ENCODE measurements at regions not wholly inside any gene's neighbourhood (a gene's known extent, or its start where the extent isn't known, plus 50 kb on each side); places are given as distances from the start of the nearest gene placed in this dataset.

GRCh38 chr3:135752851-135753250 is 212.7 kb upstream of the PPP2R3A start:
- peaks cover 8% of the 10 kb centered on the region for H3K27me3 Mint-ChIP-seq (ENCODE audit: insufficient read depth)
- no peak for TF ChIP-seq CTCF (IDR thresholded peaks at IDR 0.05)
- DNase-seq: no peak
- H3K4me3 Mint-ChIP-seq: no peak overlapping the region
- no peaks in the 10 kb centered on the region for H3K36me3 Mint-ChIP-seq (ENCODE audit: low read depth)
- no peaks in the 10 kb centered on the region for H3K4me1 Mint-ChIP-seq (ENCODE audit: low read depth)
- no peak overlapping the region for H3K27ac Mint-ChIP-seq
- H3K9me3 Mint-ChIP-seq: peaks cover 4% of the 10 kb centered on the region; the same call in 1 of the 2 replicates

DNA sequence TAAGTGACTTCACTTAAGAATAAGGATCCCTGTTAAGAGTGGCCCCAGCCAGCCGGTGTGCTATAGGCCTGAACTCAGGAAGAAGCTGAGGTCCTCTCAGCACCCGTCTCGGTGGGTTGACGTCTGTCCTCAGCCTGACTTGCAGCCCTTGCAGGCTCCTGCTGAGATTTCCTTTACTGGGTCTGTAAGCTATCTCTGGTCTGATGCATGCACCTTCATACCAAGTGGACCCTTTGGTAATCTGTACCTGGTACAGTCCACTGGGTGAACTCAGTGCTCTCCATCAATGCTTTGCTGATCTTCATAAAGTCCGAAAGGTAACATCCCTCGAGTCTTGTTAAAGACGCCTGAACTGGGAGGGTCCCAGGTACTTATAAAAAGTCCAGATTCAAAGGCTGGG is 212.0 kb upstream of the PPP2R3A start:
- no peak overlapping the region for H3K4me3 Mint-ChIP-seq
- peaks cover 4% of the 10 kb centered on the region; the same call in 1 of the 2 replicates for H3K9me3 Mint-ChIP-seq
- no peak for DNase-seq
- H3K27me3 Mint-ChIP-seq (ENCODE audit: insufficient read depth): peaks cover 6% of the 10 kb centered on the region
- no peaks in the 10 kb centered on the region for H3K4me1 Mint-ChIP-seq (ENCODE audit: low read depth)
- no peaks in the 10 kb centered on the region for H3K36me3 Mint-ChIP-seq (ENCODE audit: low read depth)
- H3K27ac Mint-ChIP-seq: no peak overlapping the region
- TF ChIP-seq CTCF (IDR thresholded peaks at IDR 0.05): no peak

GRCh38 chr3:135755330-135756105 is 210.0 kb upstream of the PPP2R3A start:
- no peak for TF ChIP-seq CTCF (IDR thresholded peaks at IDR 0.05)
- Mint-ChIP-seq H3K9me3 (peaks cover 4% of the 10 kb centered on the region; the same call in 1 of the 2 replicates), H3K27ac (no peak overlapping the region), H3K4me1 (ENCODE audit: low read depth) (no peaks in the 10 kb centered on the region), H3K27me3 (ENCODE audit: insufficient read depth) (peaks cover 8% of the 10 kb centered on the region), H3K36me3 (ENCODE audit: low read depth) (no peaks in the 10 kb centered on the region), H3K4me3 (no peak overlapping the region)
- DNase-seq: no peak

DNA sequence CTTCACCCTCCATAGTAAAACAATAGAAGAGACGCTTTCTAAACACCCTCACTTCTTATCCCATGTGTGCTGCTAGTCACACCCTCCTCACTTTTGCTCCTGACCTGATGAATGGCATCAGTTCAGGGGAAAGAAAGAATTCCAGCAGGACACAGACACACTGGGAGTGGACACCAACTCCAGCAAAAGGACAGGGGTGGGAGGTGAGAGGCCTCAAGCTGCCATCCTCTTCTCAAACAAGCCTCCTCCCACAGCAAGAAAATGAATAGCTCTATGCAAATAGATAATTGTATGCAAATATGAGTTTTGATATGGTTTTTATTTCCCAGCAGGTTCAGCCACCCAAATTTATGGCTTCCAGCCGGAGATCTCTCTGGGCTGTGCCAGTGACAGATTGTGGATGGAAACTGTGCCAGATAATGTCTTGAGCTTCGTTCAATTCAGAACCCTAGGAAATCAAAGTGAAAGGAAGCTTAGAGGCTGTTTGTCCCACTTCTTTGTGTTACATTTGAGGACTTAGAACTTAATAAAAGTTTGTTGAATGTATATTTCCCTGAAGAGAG is 209.3 kb upstream of the PPP2R3A start:
- no peak overlapping the region for H3K4me3 Mint-ChIP-seq
- no peak for DNase-seq
- no peak overlapping the region for H3K27ac Mint-ChIP-seq
- H3K4me1 Mint-ChIP-seq (ENCODE audit: low read depth): no peaks in the 10 kb centered on the region
- peaks cover 3% of the 10 kb centered on the region for H3K27me3 Mint-ChIP-seq (ENCODE audit: insufficient read depth)
- no peaks in the 10 kb centered on the region for H3K36me3 Mint-ChIP-seq (ENCODE audit: low read depth)
- peaks cover 4% of the 10 kb centered on the region; the same call in 1 of the 2 replicates for H3K9me3 Mint-ChIP-seq
- TF ChIP-seq CTCF (IDR thresholded peaks at IDR 0.05): no peak

DNA sequence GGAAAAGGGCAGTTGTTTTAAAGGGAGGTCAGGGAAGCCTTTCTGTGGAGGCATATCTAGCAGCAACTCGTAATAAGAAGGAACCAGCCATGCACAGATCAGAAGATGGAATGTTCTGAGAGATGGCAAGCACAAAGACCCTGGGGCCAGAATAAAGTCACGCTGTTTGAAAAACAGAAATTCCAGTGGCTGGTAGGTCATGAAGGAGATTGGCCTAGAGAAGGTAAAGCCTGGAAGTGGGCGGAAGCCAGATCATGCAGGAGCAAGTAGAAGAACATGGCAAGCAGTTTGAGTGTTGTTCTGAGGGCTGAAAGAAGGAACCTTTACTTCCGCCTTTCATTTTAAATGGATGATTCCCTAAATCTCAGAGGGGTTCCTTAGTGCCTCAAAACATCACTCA is 208.1 kb upstream of the PPP2R3A start:
- peaks cover 6% of the 10 kb centered on the region for H3K27me3 Mint-ChIP-seq (ENCODE audit: insufficient read depth)
- H3K36me3 Mint-ChIP-seq (ENCODE audit: low read depth): no peaks in the 10 kb centered on the region
- no peak overlapping the region for H3K27ac Mint-ChIP-seq
- no peak for DNase-seq
- no peak overlapping the region for H3K4me3 Mint-ChIP-seq
- TF ChIP-seq CTCF (IDR thresholded peaks at IDR 0.05): no peak
- H3K9me3 Mint-ChIP-seq: peaks cover 4% of the 10 kb centered on the region; the same call in 1 of the 2 replicates
- no peaks in the 10 kb centered on the region for H3K4me1 Mint-ChIP-seq (ENCODE audit: low read depth)
